Nephron progenitor cell (in vitro differentiated cells): ENCODE measurements at regions not wholly inside any gene's neighbourhood (a gene's known extent, or its start where the extent isn't known, plus 50 kb on each side); places are given as distances from the start of the nearest gene placed in this dataset.
"Not testable (repeated sequence)": the region's sequence is repeated elsewhere in the genome, so short reads cannot be mapped to it uniquely, and the experiment has no call there.

Source experiments
- DNase-seq: peaks from one replicate; pipeline ENCODE4 v3.0.0; 2021
- H3K27ac Mint-ChIP-seq: 2 replicates; pipeline ENCODE4 v1.8.0; 2021; ENCODE audit warnings: mild to moderate bottlenecking, moderate library complexity, mixed read lengths
- H3K27me3 Mint-ChIP-seq: 2 replicates; pipeline ENCODE4 v1.8.0; 2021; ENCODE audit warnings: mild to moderate bottlenecking, low read depth, mixed read lengths; ENCODE audit not compliant: poor library complexity
- H3K36me3 Mint-ChIP-seq: 2 replicates; pipeline ENCODE4 v1.8.0; 2021; ENCODE audit warnings: low read depth, mixed read lengths
- H3K4me1 Mint-ChIP-seq: 2 replicates; pipeline ENCODE4 v1.8.0; 2021; ENCODE audit warnings: mixed read lengths
- H3K4me3 Mint-ChIP-seq: 2 replicates; pipeline ENCODE4 v1.8.0; 2021; ENCODE audit warnings: mild to moderate bottlenecking, moderate library complexity, mixed read lengths
- H3K9me3 Mint-ChIP-seq: 2 replicates; pipeline ENCODE4 v1.8.0; 2021; ENCODE audit warnings: mild to moderate bottlenecking, moderate library complexity, mixed read lengths
- CTCF ChIP-seq: fragments of 200-600 bp; sonication (generic); IDR thresholded peaks from 2 replicates; pipeline ENCODE4 v1.5.0; 2021; ENCODE audit warnings: antibody characterized with exemption

GRCh38 chr2:163044114-163044513 is 205.5 kb upstream of the KCNH7 start:
- no peak for DNase-seq
- Mint-ChIP-seq H3K9me3 (no peaks in the 10 kb centered on the region), H3K27ac (no peak overlapping the region), H3K4me3 (no peak overlapping the region), H3K4me1 (peaks cover 5% of the 10 kb centered on the region), H3K36me3 (no peaks in the 10 kb centered on the region), H3K27me3 (peaks cover under 1% of the 10 kb centered on the region)
- no peak for TF ChIP-seq CTCF

- Mint-ChIP-seq H3K27me3 (no peaks in the 10 kb centered on the region), H3K4me1 (peaks cover 5% of the 10 kb centered on the region), H3K36me3 (no peaks in the 10 kb centered on the region), H3K9me3 (no peaks in the 10 kb centered on the region), H3K27ac (no peak overlapping the region), H3K4me3 (no peak overlapping the region)
- no peak for TF ChIP-seq CTCF
- no peak for DNase-seq
These were observed 204.6 kb upstream of the KCNH7 start for GRCh38 chr2:163043201-163043600.

- H3K4me1 Mint-ChIP-seq, result peaks cover 3% of the 10 kb centered on the region
- H3K9me3 Mint-ChIP-seq, result no peaks in the 10 kb centered on the region
- H3K27me3 Mint-ChIP-seq, result peaks cover 7% of the 10 kb centered on the region
- TF ChIP-seq CTCF, result no peak
- H3K27ac Mint-ChIP-seq, result no peak overlapping the region
- no peak overlapping the region for H3K4me3 Mint-ChIP-seq
- DNase-seq, result no peak
- no peaks in the 10 kb centered on the region for H3K36me3 Mint-ChIP-seq
These were observed 200.7 kb upstream of the KCNH7 start for GRCh38 chr2:163039266-163039665.

- DNase-seq, result no peak
- Mint-ChIP-seq H3K4me3 (no peak overlapping the region), H3K9me3 (no peaks in the 10 kb centered on the region), H3K36me3 (no peaks in the 10 kb centered on the region), H3K27ac (no peak overlapping the region), H3K4me1 (no peaks in the 10 kb centered on the region), H3K27me3 (peaks cover 2% of the 10 kb centered on the region)
- no peak for TF ChIP-seq CTCF
These were observed 190.2 kb upstream of the KCNH7 start for GRCh38 chr2:163028807-163029206.

GRCh38 chr2:163026136-163026775 is 187.7 kb upstream of the KCNH7 start:
- not testable (repeated sequence) for H3K27me3 Mint-ChIP-seq, H3K9me3 Mint-ChIP-seq, H3K4me1 Mint-ChIP-seq, DNase-seq, H3K27ac Mint-ChIP-seq, H3K4me3 Mint-ChIP-seq, H3K36me3 Mint-ChIP-seq

GRCh38 chr2:163016882-163017281 is 178.3 kb upstream of the KCNH7 start:
- H3K4me3 Mint-ChIP-seq, H3K27me3 Mint-ChIP-seq, DNase-seq, H3K4me1 Mint-ChIP-seq, H3K36me3 Mint-ChIP-seq, H3K27ac Mint-ChIP-seq: not testable (repeated sequence)
- H3K9me3 Mint-ChIP-seq, result peaks cover 22% of the 10 kb centered on the region

GRCh38 chr2:163011000-163011399 is 172.4 kb upstream of the KCNH7 start:
- H3K4me1 Mint-ChIP-seq, result no peaks in the 10 kb centered on the region
- no peak for DNase-seq
- no peak overlapping the region for H3K27ac Mint-ChIP-seq
- H3K9me3 Mint-ChIP-seq, result peaks cover 18% of the 10 kb centered on the region
- TF ChIP-seq CTCF, result no peak
- H3K4me3 Mint-ChIP-seq, result no peak overlapping the region
- H3K27me3 Mint-ChIP-seq, result no peaks in the 10 kb centered on the region
- H3K36me3 Mint-ChIP-seq, result no peaks in the 10 kb centered on the region
